Heart left ventricle (tissue), 16 donors: ENCODE measurements at regions not wholly inside any gene's neighbourhood (a gene's known extent, or its start where the extent isn't known, plus 50 kb on each side); places are given as distances from the start of the nearest gene placed in this dataset.
A peak's percentile ranks its signal among the peaks of the same experiment; 100 is the strongest.
"Not testable (repeated sequence)": the region's sequence is repeated elsewhere in the genome, so short reads cannot be mapped to it uniquely, and the experiment has no call there.

Experiments used
- ATAC-seq, 4 donors: fragments of 200-7000 bp; cut with Tn5 transposase; one replicate each; pipeline ENCODE4 v1.9.1; 2020 to 2022; ENCODE audit warnings: moderate library complexity in 4 of 4, mild to moderate bottlenecking in 3 of 4, moderate number of reproducible peaks in 1 of 4
- DNase-seq, 5 donors: peaks; one replicate each; pipeline ENCODE4 v3.0.0-alpha.2; 2020
- H3K27ac ChIP-seq, 12 donors: fragments of 200-600 bp; sonication (generic) in 4 of 12; one replicate each; pipeline versions ENCODE4 v1.5.0 to v1.8.0; 2016 to 2022; ENCODE audit warnings: mild to moderate bottlenecking in 2 of 12
- H3K27me3 ChIP-seq, 9 donors: fragments of 200-600 bp; sonication (generic) in 2 of 9; one replicate each; pipeline versions ENCODE4 v1.5.1 to v1.8.0; 2016 to 2022; ENCODE audit warnings: mild to moderate bottlenecking in 3 of 9
- H3K36me3 ChIP-seq, 9 donors: fragments of 200-600 bp; sonication (generic) in 2 of 9; one replicate each; pipeline versions ENCODE4 v1.5.0 to v1.8.0; 2018 to 2022; ENCODE audit warnings: mild to moderate bottlenecking in 2 of 9
- H3K4me1 ChIP-seq, 12 donors: fragments of 200-600 bp; sonication (generic) in 4 of 12; one replicate each; pipeline versions ENCODE4 v1.5.0 to v1.8.0; 2016 to 2022; ENCODE audit warnings: mild to moderate bottlenecking in 3 of 12
- H3K4me3 ChIP-seq, 12 donors: fragments of 200-600 bp; sonication (generic) in 4 of 12; one replicate each; pipeline versions ENCODE4 v1.5.0 to v1.8.0; 2017 to 2022; ENCODE audit warnings: mild to moderate bottlenecking in 9 of 12, moderate library complexity in 4 of 12
- H3K9me3 ChIP-seq, 12 donors: fragments of 200-600 bp; sonication (generic) in 4 of 12; one replicate each; pipeline versions ENCODE4 v1.5.0 to v1.8.0; 2016 to 2022; ENCODE audit warnings: mild to moderate bottlenecking in 1 of 12
- POLR2A ChIP-seq, 2 donors: fragments of 450-650 bp; IDR thresholded peaks; one replicate each; pipeline ENCODE4 v1.6.1; 2017; ENCODE audit warnings: antibody characterized with exemption in 2 of 2, mild to moderate bottlenecking in 2 of 2, moderate library complexity in 2 of 2
- WGBS, 4 donors: extraction: QIAGEN DNeasy Blood & Tissue Kit in 2 of 4; methylation state at CpG; one replicate each; pipeline versions ENCODE4 v1.1.5 to v1.1.7; 2013 to 2018; 5-methylcytosine and 5-hydroxymethylcytosine counted together
- intact Hi-C, 10 donors: fragments of 100-400 bp; cut with DNase I; formaldehyde crosslinking; loops; one replicate each; pipeline versions ENCODE4 v1.11.1 to v1.14.2; 2022
- TF ChIP-seq, protein P1 (sequence below), 12 donors: fragments of 200-600 bp; sonication (generic) in 4 of 12; IDR thresholded peaks; one replicate each; pipeline versions ENCODE4 v1.5.0 to v1.8.0; 2018 to 2022; ENCODE audit warnings: antibody characterized with exemption in 12 of 12, mild to moderate bottlenecking in 5 of 12
- donor health status: ischemic (EF 13 %, LVEDD 7.1; RV severe dilation, severe dysfunction).
- donor health status: healthy with polysubstance abuse.
- donor health status: DM: no; HTN: yes; CAD: no.
- donor health status: DM: no; HTN: no; CAD: no.
- donor health status: ischemic (EF 25% LVEDD 6.9; RV normal size, moderate dysfunction).
- donor health status: ischemic (EF 25% LVEDD 5.7; RV mildly dilated, moderate dysfunction).
- donor health status: healthy.
- donor health status: DM: yes; HTN: yes; CAD: no.
- donor health status: ischemic (EF 35%, LVEDD 5.7; RV mildly dilated, moderate dysfunction).
- donor health status: nonischemic (EF 11% LVEDD 7.7; RV severe dilation, severe dysfunction).
- donor health status: DM: yes; HTN: yes; CAD: no.
- donor health status: PGD.
- donor health status: ischemic (EF 29% LVEDD 5.4; RV normal size, mild dysfunction).
- donor health status: nonischemic (EF 23%, LVEDD 6.1; RV moderate dilation, normal function).

DNA sequence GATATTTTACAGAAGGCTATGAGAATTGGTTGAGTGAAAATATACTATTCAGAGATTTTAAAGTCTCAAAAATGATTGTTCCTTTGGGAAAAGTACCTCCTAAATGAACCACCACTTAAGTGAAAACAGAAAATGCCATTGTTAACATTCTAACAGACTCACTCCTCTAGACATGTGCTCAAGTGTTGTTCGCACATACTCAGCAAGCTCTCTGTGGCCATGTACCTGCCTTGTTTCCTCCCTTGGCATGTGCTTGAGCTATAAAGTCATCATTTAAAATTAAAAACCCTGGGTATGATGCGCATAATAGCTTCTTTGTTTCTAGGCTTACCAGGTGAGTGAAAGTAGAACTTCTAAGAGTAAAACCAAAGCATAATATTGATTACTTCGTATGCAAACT, 343.2 kb upstream of the VRK2 start:
- intact Hi-C loops = no loop called here
- Histone ChIP-seq H3K36me3 (no peaks in the 10 kb centered on the region), H3K4me1 (no peaks in the 10 kb centered on the region), H3K27ac (no peak overlapping the region), H3K4me3 (no peak overlapping the region), H3K27me3 (no peaks in the 10 kb centered on the region), H3K9me3 (no peaks in the 10 kb centered on the region)
- TF ChIP-seq, protein P1, sequence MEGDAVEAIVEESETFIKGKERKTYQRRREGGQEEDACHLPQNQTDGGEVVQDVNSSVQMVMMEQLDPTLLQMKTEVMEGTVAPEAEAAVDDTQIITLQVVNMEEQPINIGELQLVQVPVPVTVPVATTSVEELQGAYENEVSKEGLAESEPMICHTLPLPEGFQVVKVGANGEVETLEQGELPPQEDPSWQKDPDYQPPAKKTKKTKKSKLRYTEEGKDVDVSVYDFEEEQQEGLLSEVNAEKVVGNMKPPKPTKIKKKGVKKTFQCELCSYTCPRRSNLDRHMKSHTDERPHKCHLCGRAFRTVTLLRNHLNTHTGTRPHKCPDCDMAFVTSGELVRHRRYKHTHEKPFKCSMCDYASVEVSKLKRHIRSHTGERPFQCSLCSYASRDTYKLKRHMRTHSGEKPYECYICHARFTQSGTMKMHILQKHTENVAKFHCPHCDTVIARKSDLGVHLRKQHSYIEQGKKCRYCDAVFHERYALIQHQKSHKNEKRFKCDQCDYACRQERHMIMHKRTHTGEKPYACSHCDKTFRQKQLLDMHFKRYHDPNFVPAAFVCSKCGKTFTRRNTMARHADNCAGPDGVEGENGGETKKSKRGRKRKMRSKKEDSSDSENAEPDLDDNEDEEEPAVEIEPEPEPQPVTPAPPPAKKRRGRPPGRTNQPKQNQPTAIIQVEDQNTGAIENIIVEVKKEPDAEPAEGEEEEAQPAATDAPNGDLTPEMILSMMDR (IDR thresholded peaks at IDR 0.05) = no peak
- no peak for TF ChIP-seq POLR2A (IDR thresholded peaks at IDR 0.05)
- DNase-seq (no peak), ATAC-seq (no peak)
- WGBS, 4 donors = 72 to 88% (median 78%) methylated on average over 3 of the region's 3 CpGs

DNA sequence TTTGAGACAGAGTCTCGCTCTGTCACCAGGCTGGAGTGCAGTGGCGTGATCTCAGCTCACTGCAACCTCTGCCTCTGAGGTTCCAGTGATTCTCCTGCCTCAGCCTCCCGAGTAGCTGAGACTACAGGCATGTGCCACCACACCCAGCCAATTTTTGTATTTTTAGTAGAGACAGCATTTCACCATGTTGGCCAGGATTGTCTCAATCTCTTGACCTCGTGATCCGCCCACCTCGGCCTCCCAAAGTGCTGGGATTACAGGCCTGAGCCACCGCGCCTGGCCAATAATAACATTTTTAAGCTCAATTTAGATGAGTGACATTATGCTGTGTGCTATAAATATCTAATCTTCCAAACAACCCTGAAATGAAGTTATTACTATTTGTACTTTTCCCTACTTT, 338.8 kb upstream of the VRK2 start:
- H3K4me1 ChIP-seq, H3K4me3 ChIP-seq, ATAC-seq, H3K36me3 ChIP-seq, H3K9me3 ChIP-seq, H3K27me3 ChIP-seq, H3K27ac ChIP-seq, DNase-seq, intact Hi-C loops: not testable (repeated sequence)
- WGBS, 4 donors = 72 to 81% (median 78%) methylated on average over 8 of the region's 8 CpGs

GRCh38 chr2:57711991-57712390, 334.6 kb upstream of the VRK2 start:
- no peaks in the 10 kb centered on the region for H3K27me3 ChIP-seq
- TF ChIP-seq POLR2A (IDR thresholded peaks at IDR 0.05) = no peak
- TF ChIP-seq, protein P1 (IDR thresholded peaks at IDR 0.05) = no peak
- no peaks in the 10 kb centered on the region for H3K4me1 ChIP-seq
- H3K27ac ChIP-seq = no peak overlapping the region
- no peak for ATAC-seq
- WGBS, 4 donors = 74 to 85% (median 81%) methylated on average over 1 of the region's 1 CpG
- H3K4me3 ChIP-seq = no peak overlapping the region
- intact Hi-C loops = no loop called here
- no peaks in the 10 kb centered on the region for H3K36me3 ChIP-seq
- no peaks in the 10 kb centered on the region for H3K9me3 ChIP-seq
- DNase-seq = no peak

DNA sequence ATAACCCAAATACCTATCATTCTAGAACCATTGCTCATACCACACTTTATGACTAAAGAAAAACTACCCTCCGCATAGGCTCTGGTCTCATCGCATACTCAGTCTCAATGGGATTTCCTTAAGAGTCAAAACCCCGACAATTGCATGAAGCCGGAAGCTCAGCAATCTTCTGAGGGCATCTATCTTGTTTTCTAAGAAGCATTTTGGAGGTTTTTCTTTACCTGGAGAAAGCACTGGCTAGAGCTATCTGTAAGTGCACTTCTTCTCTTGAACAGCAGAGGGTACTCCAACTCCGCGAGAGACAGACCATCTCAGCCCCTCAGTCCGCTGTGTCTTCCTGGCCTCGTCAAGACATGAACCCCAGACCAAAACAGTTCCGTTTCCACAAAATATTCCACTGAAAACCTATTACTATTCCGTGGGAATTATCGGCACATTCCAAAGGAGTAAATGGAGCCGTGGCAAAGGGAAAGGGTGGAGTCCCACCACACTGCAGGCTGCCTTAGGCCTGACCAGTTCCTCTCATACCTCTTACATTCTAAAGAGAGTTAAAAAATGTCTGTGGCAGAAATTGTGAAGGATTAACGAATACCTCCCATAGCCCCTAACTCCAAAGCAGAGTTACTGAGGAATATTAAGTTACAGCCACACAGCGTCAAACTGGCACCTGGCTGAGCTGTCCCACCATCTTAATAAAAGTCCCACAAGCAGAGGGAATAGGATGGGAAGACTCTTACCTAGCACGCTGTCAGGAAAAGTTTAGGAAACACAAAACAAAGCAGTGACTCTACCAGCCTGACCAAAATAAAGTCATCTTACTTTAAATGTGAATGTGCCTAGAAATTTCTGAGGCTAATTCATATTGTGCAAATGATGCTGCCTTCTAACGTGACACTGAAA, 325.6 kb upstream of the VRK2 start:
- H3K27ac ChIP-seq = no peak overlapping the region
- DNase-seq (peak in 2 of 5 donors; percentile 12 to 24), ATAC-seq (peak in 3 of 4 donors; percentile 63 to 88 (median 84))
- H3K27me3 ChIP-seq = no peaks in the 10 kb centered on the region
- intact Hi-C loops = no loop called here
- H3K4me1 ChIP-seq = no peaks in the 10 kb centered on the region
- peak overlapping the region in 2 of 12 donors; percentile 16 to 27 for H3K4me3 ChIP-seq
- TF ChIP-seq, protein P1 (IDR thresholded peaks at IDR 0.05) = peak; percentile 47 to 78 (median 62)
- no peak for TF ChIP-seq POLR2A (IDR thresholded peaks at IDR 0.05)
- no peaks in the 10 kb centered on the region for H3K9me3 ChIP-seq
- H3K36me3 ChIP-seq = no peaks in the 10 kb centered on the region
- 25 to 30% (median 25%) methylated on average over 16 of the region's 16 CpGs for WGBS, 4 donors
